ENCODE measurements at regions not wholly inside any gene's neighbourhood (a gene's known extent, or its start where the extent isn't known, plus 50 kb on each side); places are given as distances from the start of the nearest gene placed in this dataset.

GRCh38 chr2:222049946-222050345 is 248.9 kb downstream of the PAX3 start:
- DNase-seq (ENCODE audit: insufficient read length, low spot score), result no peak
- TF ChIP-seq POLR2A (IDR thresholded peaks at IDR 0.05; ENCODE audit: low read depth, low read length), result no peak
- no peak for FAIRE-seq

- FAIRE-seq (no peak), DNase-seq (ENCODE audit: insufficient read length, low spot score) (no peak)
Observed at GRCh38 chr2:222043897-222044296, 254.9 kb downstream of the PAX3 start.

GRCh38 chr2:222042666-222043065 is 256.1 kb downstream of the PAX3 start:
- DNase-seq (ENCODE audit: insufficient read length, low spot score), result no peak
- TF ChIP-seq POLR2A (IDR thresholded peaks at IDR 0.05; ENCODE audit: low read depth, low read length), result no peak
- no peak for FAIRE-seq

More at GRCh38 chr2:222043897-222044296, 254.9 kb downstream of the PAX3 start:
- no peak for TF ChIP-seq POLR2A (IDR thresholded peaks at IDR 0.05; ENCODE audit: low read depth, low read length)

DNA sequence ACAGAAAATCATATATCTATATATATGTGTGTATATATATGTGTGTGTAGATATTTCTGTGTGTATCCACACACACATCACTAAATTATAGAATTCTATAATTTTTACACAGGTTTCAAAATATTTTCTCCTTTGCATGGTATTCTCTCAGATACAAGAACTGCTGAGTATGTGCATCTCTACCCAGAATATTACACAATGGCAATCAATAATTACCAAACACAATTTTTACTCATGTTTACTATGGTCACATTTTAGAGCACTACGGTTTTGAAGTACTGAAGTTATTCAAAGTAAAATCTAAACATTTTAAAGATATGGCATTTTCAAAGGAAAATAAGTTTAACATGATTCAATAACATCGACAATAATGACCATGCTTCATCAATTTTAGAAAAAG is 258.5 kb downstream of the PAX3 start:
- FAIRE-seq, result no peak
- no peak for DNase-seq (ENCODE audit: insufficient read length, low spot score)
- TF ChIP-seq POLR2A (IDR thresholded peaks at IDR 0.05; ENCODE audit: low read depth, low read length), result no peak

DNA sequence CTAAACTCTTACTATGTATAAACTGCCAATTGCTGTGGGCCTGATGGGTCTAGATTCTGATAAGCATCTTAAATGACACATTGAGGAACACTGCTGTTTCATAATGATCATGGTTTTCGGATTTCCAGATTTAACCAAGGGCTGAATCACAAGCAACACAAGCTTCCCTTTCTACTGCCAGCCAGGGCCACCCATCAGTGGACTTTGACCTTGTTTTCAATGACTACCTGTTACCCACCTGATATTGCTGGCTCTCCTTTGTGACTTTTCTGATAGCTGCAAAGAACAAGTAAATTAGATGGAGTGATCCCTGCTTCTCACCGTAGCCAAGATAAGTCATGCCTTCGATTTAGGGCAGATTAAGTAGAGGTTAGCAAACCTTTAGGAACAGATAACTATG is 259.0 kb downstream of the PAX3 start:
- DNase-seq (ENCODE audit: insufficient read length, low spot score), result no peak
- no peak for FAIRE-seq
- no peak for TF ChIP-seq POLR2A (IDR thresholded peaks at IDR 0.05; ENCODE audit: low read depth, low read length)

DNA sequence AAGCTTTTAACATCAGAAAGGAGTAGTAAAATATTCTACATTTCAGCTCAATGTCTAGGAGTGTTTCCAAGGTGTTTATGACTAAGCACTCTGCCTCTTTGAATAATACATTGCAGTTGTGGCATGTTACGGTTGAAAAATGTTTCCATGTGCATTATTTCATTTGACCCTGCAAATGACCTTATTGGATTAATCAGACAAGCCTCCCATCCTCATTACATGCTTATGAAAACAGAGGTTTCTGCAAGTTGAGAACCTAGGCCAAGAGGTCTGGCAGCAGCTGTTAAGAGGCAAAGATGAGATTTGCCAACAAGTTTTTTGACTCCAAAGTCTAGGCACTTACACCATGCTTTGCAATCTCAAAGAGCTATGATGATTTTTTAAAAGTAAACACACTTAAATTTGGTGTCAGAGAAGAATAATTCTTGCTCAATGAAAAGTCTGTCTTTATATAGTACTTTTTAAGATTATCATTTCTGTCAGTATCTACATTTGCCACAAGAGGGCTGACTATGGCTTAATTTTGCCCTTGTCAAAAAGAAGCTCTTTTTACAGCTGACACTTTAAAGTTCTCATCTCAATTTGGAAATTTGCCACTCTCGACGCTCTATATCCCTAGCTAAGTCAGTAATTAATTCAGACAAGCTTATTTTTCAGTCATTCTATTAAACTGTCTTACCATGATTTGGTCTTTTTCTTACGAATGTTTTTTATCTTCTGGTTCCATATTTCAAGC is 260.6 kb downstream of the PAX3 start:
- DNase-seq (ENCODE audit: insufficient read length, low spot score) (no peak), FAIRE-seq (peak; percentile 57)
- TF ChIP-seq POLR2A (IDR thresholded peaks at IDR 0.05; ENCODE audit: low read depth, low read length), result no peak

DNA sequence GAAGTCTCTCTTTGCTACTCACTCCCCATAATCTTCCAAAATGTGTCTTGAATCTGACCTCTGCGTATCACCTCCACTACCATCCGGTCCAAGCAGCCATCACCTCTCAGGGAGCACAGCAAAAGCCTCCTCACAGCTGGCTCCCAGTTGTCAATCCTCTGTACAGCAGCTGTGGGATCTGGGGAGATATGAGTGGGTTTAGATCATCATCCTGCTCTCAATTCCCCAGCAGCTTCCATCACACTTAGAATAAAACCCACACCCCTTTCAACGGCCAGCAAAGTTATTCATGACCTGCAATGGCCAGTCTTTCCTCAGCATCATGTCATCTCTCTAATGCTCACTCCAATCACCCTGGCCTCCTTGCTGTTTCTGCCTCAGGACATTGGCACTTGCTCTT is 261.6 kb downstream of the PAX3 start:
- DNase-seq (ENCODE audit: insufficient read length, low spot score) (no peak), FAIRE-seq (no peak)
- no peak for TF ChIP-seq POLR2A (IDR thresholded peaks at IDR 0.05; ENCODE audit: low read depth, low read length)

DNA sequence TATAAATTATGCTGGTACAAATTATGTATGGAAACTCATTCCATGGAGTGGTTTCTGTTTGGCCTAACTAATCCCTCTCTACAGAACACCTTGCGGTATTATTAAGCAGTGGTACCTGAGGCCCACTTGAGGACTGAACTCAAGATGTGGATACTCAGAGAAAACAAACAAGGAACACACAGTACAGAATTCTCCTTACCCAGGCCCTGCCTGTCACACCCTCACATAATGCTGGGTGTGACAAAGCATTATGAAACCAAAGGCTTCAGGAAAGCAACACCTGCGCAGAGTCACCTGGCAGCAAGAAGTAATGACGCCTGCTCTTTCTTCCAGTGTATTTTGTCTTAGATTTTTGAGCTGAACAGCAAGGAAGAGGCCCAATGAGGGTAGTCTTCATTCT is 264.7 kb downstream of the PAX3 start:
- no peak for DNase-seq (ENCODE audit: insufficient read length, low spot score)
- TF ChIP-seq POLR2A (IDR thresholded peaks at IDR 0.05; ENCODE audit: low read depth, low read length), result no peak
- no peak for FAIRE-seq

DNA sequence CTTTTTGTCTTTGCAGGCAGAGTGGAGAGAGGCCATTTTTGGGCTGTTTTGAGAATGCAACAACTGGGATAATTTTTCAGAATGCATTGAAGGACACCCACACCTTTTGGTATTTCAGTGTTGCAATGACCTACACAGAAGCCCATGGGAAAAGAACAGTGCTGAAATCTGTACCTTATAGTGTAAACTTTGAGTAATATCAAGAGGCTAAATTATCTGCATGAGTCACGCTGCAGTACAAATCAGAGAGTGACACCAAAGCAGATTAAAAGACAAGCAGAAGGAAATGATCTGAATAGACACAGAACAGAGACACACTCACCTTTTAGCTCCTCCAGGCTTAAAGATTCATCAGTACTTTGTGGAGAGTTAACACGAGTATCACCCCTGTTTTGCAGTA is 265.3 kb downstream of the PAX3 start:
- no peak for TF ChIP-seq POLR2A (IDR thresholded peaks at IDR 0.05; ENCODE audit: low read depth, low read length)
- no peak for DNase-seq (ENCODE audit: insufficient read length, low spot score)
- no peak for FAIRE-seq

- no peak for FAIRE-seq
- TF ChIP-seq POLR2A (IDR thresholded peaks at IDR 0.05; ENCODE audit: low read depth, low read length), result no peak
- no peak for DNase-seq (ENCODE audit: insufficient read length, low spot score)
Observed at GRCh38 chr2:222025881-222026271, 272.9 kb downstream of the PAX3 start.

DNA sequence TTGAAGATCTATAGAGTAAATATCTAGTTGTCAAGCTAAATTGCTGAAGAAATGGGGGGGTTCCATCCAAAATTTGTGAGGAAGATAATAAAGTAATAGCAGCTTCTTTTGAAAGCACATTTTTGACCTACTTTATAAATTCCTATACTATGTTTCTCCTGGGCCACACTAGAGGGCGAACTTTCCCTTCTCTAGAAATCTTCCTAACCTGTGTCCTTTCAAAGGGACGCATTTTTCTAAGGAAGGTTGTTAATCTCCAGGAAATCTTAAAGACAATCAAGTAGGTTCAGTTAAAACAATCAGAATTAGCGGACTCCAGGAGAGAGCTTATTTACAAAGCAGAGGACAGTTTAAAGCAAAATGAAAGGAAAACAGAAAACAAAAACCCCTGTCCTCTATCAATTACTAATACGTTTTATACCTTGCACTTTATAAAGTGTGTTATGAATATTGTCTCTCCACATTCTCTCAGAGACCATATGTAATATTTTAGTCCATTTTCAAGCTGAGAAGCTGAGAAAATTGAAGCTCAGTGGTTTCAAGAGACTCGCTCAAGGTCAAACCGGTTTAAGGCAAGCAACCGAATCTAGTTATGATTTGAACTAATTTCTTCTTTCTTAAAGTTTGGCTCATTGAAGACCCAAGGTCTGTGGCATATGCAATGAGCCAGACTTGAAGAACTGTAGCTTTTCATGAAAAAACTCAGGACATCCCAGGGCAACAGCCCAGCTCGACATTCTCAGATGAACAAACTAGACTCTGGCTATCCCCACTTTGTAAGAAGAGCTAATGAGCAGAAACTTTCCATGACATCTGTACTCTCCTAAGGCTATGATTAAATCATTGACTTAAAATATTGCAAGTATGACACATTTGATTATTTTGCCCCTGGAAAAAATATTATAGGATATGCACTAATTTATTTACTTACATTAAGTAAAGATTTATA is 273.6 kb downstream of the PAX3 start:
- TF ChIP-seq POLR2A (IDR thresholded peaks at IDR 0.05; ENCODE audit: low read depth, low read length), result no peak
- DNase-seq (ENCODE audit: insufficient read length, low spot score), result no peak
- FAIRE-seq, result peak; percentile 92

DNA sequence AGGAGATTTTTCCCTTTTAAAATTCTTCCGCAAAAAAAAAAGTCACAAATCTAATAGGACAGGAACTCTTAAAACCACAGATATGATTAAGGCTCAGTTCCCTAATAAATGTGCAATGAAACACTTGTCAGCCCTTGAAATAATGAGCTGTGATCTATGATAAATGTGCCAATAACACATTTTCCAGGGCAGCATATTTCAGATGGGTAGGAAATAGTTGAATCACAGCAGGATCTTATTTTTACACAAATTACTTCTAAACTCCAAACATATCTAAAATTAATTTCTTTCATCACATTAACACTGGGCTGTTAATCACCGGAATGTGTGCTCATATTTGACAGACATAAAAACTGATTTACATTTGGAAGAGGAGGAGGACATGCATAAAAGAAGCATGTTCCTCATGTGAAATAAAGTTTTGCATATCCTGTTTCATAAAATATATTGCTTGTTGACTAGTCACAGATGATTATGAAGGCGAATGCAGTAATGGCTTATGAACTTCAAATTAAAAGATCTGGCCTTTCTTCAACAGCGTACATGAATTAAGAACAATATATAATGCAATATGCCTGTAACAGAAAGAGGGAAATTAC is 281.4 kb downstream of the PAX3 start:
- no peak for TF ChIP-seq POLR2A (IDR thresholded peaks at IDR 0.05; ENCODE audit: low read depth, low read length)
- no peak for FAIRE-seq
- no peak for DNase-seq (ENCODE audit: insufficient read length, low spot score)

DNA sequence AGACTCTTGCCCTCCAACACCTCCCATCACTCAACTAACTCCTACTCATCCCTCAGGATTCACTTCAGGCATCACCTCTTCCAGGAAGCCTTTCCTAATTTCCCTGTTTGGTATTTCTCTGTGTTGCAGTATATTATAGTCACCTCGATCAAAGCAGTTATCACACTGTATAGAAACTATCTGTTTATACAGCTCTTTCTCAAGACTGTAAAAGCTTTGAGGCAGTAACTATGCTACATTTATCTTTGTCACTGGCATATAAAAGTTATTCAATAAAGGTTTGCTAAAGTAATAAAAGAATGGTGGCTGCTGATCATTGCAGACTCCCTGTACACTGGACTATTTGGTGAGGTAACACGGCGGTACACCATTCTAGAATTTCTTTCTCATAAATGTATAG is 284.9 kb downstream of the PAX3 start:
- no peak for TF ChIP-seq POLR2A (IDR thresholded peaks at IDR 0.05; ENCODE audit: low read depth, low read length)
- DNase-seq (ENCODE audit: insufficient read length, low spot score), result no peak

GRCh38 chr2:222000326-222000725 is 298.5 kb downstream of the PAX3 start:
- FAIRE-seq (no peak), DNase-seq (ENCODE audit: insufficient read length, low spot score) (peak; percentile 26)
- TF ChIP-seq POLR2A (IDR thresholded peaks at IDR 0.05; ENCODE audit: low read depth, low read length), result no peak

More for the DNA sequence above, 284.9 kb downstream of the PAX3 start:
- no peak for FAIRE-seq

Measured in H54 (cell line).